A673 (cell line): ENCODE measurements at regions not wholly inside any gene's neighbourhood (a gene's known extent, or its start where the extent isn't known, plus 50 kb on each side); places are given as distances from the start of the nearest gene placed in this dataset.

Source experiments
- BruUV-seq: library from RNA; stranded (reverse); fragments of 400-500 nt; replicated peaks from 2 replicates; lab custom pipeline; 2021; lab: Mats Ljungman, UMichigan
- CTCF ChIA-PET: fragments of 300-600 bp; sonication (Branson Sonifier 250); formaldehyde crosslinking; loops from one replicate; lab custom pipeline; 2022; ENCODE audit warnings: antibody characterized with exemption; lab: Charles Lee
- POLR2A ChIA-PET: fragments of 300-600 bp; sonication (Branson Sonifier 250); formaldehyde crosslinking; loops from one replicate; lab custom pipeline; 2022; ENCODE audit warnings: antibody characterized with exemption; ENCODE audit not compliant: low non-redundant PET; lab: Charles Lee
- DNase-seq: peaks from one replicate; pipeline ENCODE4 v3.0.0-alpha.2; 2015; ENCODE audit warnings: low spot score
- H3K27ac ChIP-seq: fragments of 200-600 bp; sonication (generic); 2 replicates; pipeline ENCODE4 v1.5.1; 2016; ENCODE audit warnings: mixed run types, low read depth, mild to moderate bottlenecking, mixed read lengths, antibody characterized with exemption, low read length; ENCODE audit not compliant: poor library complexity, severe bottlenecking
- H3K27me3 ChIP-seq: fragments of 200-600 bp; sonication (generic); replicated peaks from 2 replicates; pipeline ENCODE4 v1.6.1; 2017; ENCODE audit warnings: mixed run types, low read depth, mild to moderate bottlenecking, mixed read lengths, antibody characterized with exemption, low read length; ENCODE audit not compliant: insufficient read depth, poor library complexity
- H3K36me3 ChIP-seq: fragments of 200-600 bp; sonication (generic); 2 replicates; pipeline ENCODE4 v1.6.1; 2016; ENCODE audit warnings: mixed run types, mild to moderate bottlenecking, mixed read lengths, antibody characterized with exemption, low read length; ENCODE audit not compliant: insufficient read depth, poor library complexity, severe bottlenecking
- H3K4me1 ChIP-seq: fragments of 200-600 bp; sonication (generic); 2 replicates; pipeline ENCODE4 v1.6.1; 2017; ENCODE audit warnings: mixed run types, mild to moderate bottlenecking, mixed read lengths, antibody characterized with exemption, low read length; ENCODE audit not compliant: insufficient read depth, poor library complexity, severe bottlenecking
- H3K4me3 ChIP-seq: fragments of 200-600 bp; sonication (generic); 2 replicates; pipeline ENCODE4 v1.5.1; 2016; ENCODE audit warnings: low read depth, mixed run types, mild to moderate bottlenecking, mixed read lengths, low read length; ENCODE audit not compliant: poor library complexity, severe bottlenecking
- H3K9me3 ChIP-seq: fragments of 200-600 bp; sonication (generic); 2 replicates; pipeline ENCODE4 v1.6.1; 2016; ENCODE audit warnings: mixed run types, low read depth, mild to moderate bottlenecking, mixed read lengths, antibody characterized with exemption, low read length; ENCODE audit not compliant: poor library complexity, severe bottlenecking
- CTCF ChIP-seq: fragments of 300-800, 200-600 bp; sonication (generic); conservative IDR thresholded peaks from 2 replicates; pipeline ENCODE4 v1.5.1; 2017; ENCODE audit warnings: low read depth, mild to moderate bottlenecking, antibody characterized with exemption, low read length, moderate library complexity, mixed read lengths
- EZH2 ChIP-seq: fragments of 200-600 bp; sonication (generic); IDR thresholded peaks from 2 replicates; pipeline ENCODE4 v1.6.1; 2017; ENCODE audit warnings: borderline replicate concordance, low read depth, mild to moderate bottlenecking, mixed read lengths, antibody characterized with exemption, low read length; ENCODE audit not compliant: poor library complexity, severe bottlenecking
- intact Hi-C: fragments of 100-400 bp; cut with micrococcal nuclease; formaldehyde crosslinking; loops from one replicate; pipeline ENCODE4 v1.10.0; 2022; ENCODE audit not compliant: unreplicated experiment

DNA sequence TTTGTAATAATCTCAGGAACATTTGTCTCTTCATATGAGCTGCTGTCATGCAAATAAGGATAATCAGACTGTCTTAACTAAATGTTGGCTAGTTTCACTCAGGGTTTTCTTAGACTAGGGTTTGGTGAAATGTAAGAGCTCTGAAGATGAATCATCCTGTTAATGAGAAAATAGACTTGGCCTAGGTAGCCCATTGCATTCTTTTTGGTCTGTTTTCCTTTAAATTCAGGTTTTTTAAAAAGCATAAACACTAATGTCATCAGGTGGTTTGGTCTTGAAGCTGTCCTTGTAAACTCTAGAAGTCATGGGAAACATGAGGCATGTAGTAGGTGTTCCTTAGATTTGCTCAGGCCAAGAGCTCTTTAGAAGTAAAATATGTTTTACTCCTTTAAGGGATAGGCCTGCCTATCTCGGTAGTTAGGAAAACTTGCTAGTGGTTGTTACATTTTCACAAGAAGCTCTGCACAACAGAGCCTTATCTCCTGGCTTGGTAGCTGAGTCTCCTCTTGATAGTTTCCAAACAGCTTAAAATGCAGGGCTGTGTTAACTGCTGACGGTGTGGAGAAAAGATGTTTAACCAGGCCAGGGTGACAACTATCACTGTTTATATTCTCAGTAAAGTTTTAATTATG lies 62.0 kb upstream of the C1QTNF9B start:
- ChIA-PET CTCF (interaction anchor here (1.0 to 1.5 kb wide), 2 partner anchors 38 to 69 kb away, joined by 3 to 5 read pairs; partner anchors contain the start of gene MIPEP), POLR2A (no interaction called here)
- no peaks in the 10 kb centered on the region for H3K27me3 ChIP-seq
- no peaks in the 10 kb centered on the region for H3K9me3 ChIP-seq
- BruUV-seq: no TSS peak
- no peaks in the 10 kb centered on the region for H3K36me3 ChIP-seq
- H3K4me3 ChIP-seq: no peak overlapping the region
- DNase-seq: no peak
- H3K4me1 ChIP-seq: no peaks in the 10 kb centered on the region
- intact Hi-C loops: no loop called here
- TF ChIP-seq CTCF: no peak
- TF ChIP-seq EZH2: no peak
- H3K27ac ChIP-seq: no peak overlapping the region

DNA sequence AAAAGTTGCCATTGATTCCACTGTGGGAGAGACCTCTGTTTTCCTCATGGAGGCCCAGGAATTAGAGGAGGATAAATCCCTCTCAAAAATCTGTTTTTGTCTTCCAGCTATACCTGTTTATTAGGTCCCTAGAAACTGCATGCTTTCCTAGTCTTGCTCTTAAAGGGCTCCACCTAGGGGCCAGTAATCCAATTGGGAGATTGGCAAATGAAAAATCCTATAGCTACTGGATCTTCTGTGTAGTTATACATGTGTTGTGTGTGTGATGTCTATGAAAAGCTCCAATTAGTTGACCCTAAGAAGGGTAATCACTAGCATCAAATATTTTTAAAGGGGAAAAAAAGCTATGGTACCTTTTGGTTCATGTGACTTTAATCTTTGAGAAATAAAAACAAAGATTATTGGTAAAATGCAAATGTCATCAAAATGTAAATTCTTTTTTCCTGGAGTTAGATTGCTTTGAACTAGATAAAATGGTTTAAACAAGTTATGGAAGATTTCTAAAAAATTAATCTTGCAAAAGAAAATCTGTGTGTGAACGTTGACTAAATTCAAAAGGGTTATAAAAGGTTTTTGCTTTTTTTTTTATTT lies 63.4 kb upstream of the C1QTNF9B start:
- ChIA-PET POLR2A (no interaction called here), CTCF (interaction anchor here (0.7 to 1.5 kb wide), 5 partner anchors 9 to 71 kb away, joined by 3 to 5 read pairs (median 3); partner anchors contain the start of gene MIPEP)
- TF ChIP-seq EZH2: no peak
- TF ChIP-seq CTCF: peak; percentile 80
- BruUV-seq: no TSS peak
- no peaks in the 10 kb centered on the region for H3K27me3 ChIP-seq
- H3K9me3 ChIP-seq: no peaks in the 10 kb centered on the region
- H3K27ac ChIP-seq: no peak overlapping the region
- intact Hi-C loops: loop anchor here (1.0 kb wide), 1 partner anchor 39 kb away; no protein-coding TSS in a partner anchor
- no peak overlapping the region for H3K4me3 ChIP-seq
- DNase-seq: peak; percentile 57
- H3K4me1 ChIP-seq: no peaks in the 10 kb centered on the region
- no peaks in the 10 kb centered on the region for H3K36me3 ChIP-seq

DNA sequence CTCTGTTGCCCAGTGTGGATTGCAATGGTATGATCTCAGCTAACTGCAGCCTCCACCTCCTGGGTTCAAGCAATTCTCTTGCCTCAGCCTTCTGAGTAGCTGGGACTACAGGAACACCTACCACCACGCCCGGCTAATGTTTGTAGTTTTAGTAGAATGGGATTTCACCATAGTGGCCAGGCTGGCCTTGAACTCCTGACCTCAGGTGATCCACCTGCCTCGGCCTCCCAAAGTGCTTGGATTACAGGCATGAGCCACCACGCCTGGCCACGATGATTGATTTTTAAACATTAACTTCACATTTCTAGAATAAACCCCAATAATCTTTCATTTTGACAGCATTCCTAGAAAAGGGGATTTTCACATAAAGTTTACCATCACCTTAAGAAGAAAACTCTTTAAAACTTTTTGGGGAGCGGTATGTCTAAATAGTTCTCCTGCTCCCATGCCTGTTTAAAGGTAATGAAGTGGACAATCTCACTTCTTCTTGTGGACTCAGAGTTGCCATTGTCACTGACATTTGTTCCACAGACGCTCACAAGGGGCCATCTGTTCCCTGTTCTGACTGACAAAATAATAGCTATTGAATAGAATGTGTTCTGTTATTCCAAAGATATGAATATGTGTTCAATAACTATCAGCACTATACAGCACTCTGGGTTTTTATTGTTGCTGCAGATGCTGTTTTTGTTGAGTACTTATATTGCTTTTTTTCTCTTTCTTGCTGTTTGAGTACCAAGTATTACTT lies 66.1 kb upstream of the C1QTNF9B start:
- no TSS peak for BruUV-seq
- intact Hi-C loops: no loop called here
- no peak overlapping the region for H3K27ac ChIP-seq
- H3K9me3 ChIP-seq: no peaks in the 10 kb centered on the region
- H3K36me3 ChIP-seq: no peaks in the 10 kb centered on the region
- ChIA-PET POLR2A (no interaction called here), CTCF (no interaction called here)
- DNase-seq: no peak
- TF ChIP-seq EZH2: no peak
- no peak for TF ChIP-seq CTCF
- no peaks in the 10 kb centered on the region for H3K27me3 ChIP-seq
- H3K4me1 ChIP-seq: no peaks in the 10 kb centered on the region
- H3K4me3 ChIP-seq: no peak overlapping the region
